Bronchial epithelial cell (primary cell): ENCODE measurements at regions not wholly inside any gene's neighbourhood (a gene's known extent, or its start where the extent isn't known, plus 50 kb on each side); places are given as distances from the start of the nearest gene placed in this dataset.
A peak's percentile ranks its signal among the peaks of the same experiment; 100 is the strongest.

Experiments
- DNase-seq: peaks from one replicate; pipeline ENCODE4 v3.0.0-alpha.2; 2010; ENCODE audit warnings: low read depth
- FAIRE-seq: peaks from 2 replicates; lab custom pipeline; 2011; peaks lifted over from hg19 to GRCh38; lab: Jason Lieb, UNC
- H3K27me3 ChIP-seq: 2 replicates; pipeline ENCODE4 v1.5.1; 2011; ENCODE audit warnings: low read length; ENCODE audit not compliant: control insufficient read depth, insufficient read depth
- H3K36me3 ChIP-seq: 2 replicates; pipeline ENCODE4 v1.5.1; 2011; ENCODE audit warnings: low read length; ENCODE audit not compliant: control insufficient read depth, insufficient read depth
- H3K4me3 ChIP-seq: 2 replicates; pipeline ENCODE4 v1.5.1; 2011; ENCODE audit warnings: mild to moderate bottlenecking, low read depth, low read length, control low read depth
- TF ChIP-seq, protein P1 (sequence below): IDR thresholded peaks from 2 replicates; pipeline ENCODE4 v1.5.1; 2011; ENCODE audit warnings: mild to moderate bottlenecking, moderate library complexity, low read length, control low read depth, inconsistent platforms; ENCODE audit not compliant: insufficient read depth, severe bottlenecking

DNA sequence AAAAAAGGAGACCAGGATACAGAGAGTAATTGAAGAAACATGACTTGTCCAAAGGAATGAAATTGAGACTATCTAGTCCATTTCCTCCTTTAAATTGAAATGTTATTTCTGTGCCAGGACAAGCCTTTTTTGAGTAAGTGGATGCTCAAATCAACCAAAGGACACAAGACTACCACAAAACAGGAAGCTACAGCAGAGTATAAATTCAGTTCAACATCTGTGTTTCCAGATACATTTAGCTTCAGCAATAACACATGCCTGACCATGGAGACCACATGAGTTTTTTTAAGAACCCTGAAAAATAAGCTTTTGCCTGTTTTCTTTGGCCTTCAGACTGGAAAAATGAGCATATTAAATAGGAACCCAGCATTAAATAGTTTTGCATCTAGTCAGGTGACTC is 707.5 kb downstream of the ZWINT start:
- H3K36me3 ChIP-seq, result no peaks in the 10 kb centered on the region
- H3K27me3 ChIP-seq, result no peaks in the 10 kb centered on the region
- no peak for DNase-seq
- TF ChIP-seq, protein P1, sequence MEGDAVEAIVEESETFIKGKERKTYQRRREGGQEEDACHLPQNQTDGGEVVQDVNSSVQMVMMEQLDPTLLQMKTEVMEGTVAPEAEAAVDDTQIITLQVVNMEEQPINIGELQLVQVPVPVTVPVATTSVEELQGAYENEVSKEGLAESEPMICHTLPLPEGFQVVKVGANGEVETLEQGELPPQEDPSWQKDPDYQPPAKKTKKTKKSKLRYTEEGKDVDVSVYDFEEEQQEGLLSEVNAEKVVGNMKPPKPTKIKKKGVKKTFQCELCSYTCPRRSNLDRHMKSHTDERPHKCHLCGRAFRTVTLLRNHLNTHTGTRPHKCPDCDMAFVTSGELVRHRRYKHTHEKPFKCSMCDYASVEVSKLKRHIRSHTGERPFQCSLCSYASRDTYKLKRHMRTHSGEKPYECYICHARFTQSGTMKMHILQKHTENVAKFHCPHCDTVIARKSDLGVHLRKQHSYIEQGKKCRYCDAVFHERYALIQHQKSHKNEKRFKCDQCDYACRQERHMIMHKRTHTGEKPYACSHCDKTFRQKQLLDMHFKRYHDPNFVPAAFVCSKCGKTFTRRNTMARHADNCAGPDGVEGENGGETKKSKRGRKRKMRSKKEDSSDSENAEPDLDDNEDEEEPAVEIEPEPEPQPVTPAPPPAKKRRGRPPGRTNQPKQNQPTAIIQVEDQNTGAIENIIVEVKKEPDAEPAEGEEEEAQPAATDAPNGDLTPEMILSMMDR, result no peak
- no peak overlapping the region for H3K4me3 ChIP-seq
- no peak for FAIRE-seq

DNA sequence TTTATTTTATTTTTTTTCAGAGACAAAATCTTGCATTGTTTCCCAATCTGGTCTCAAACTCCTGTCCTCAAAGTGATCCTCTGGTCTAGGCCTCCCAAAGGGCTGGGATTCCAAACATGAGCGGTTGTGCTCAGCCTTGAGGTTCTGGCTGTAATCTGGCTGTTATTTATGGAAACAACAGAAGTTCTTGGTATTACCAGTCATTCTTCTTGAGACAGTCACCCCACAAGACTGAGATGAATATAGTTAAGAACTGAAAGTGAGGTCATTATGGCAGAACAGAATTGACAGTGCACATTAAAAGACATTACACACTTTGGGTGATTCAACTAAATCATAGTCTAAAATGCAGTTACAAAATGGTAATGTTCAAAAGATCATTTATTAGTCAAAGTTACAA is 719.5 kb downstream of the ZWINT start:
- no peak for FAIRE-seq
- Histone ChIP-seq H3K36me3 (no peaks in the 10 kb centered on the region), H3K4me3 (no peak overlapping the region), H3K27me3 (no peaks in the 10 kb centered on the region)
- TF ChIP-seq, protein P1, result no peak
- DNase-seq, result no peak

DNA sequence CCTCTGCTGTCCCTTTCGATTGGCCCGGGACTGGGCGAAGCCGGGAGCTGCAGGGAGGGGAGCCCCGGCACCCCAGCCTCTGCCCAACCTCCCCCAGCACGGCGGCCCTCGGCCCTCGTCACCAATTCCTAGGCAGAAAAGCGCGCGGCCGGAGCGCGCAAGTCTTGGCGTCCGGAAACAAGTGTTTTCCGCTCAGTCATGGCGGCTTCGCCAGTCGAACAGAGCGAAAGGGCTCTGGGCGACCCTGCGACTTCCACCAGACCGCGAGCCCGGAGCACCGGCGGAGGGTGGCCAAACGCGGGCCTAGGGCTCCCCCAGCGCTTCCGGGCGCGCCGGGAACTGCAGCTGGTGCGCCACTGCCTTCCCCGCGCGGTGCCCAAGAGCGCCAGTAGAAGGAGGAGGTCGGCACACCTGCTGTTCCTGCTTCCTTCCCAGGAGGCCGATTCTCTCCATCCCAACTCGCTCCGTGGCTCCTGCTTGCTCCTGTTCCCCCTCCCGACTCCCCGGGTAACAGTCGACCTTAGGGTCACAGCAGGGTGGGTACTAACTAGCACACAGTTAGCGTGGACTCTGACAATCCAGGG is 729.9 kb downstream of the ZWINT start:
- TF ChIP-seq, protein P1, result peak; percentile 86
- no peaks in the 10 kb centered on the region for H3K36me3 ChIP-seq
- FAIRE-seq (no peak), DNase-seq (peak; percentile 8)
- H3K4me3 ChIP-seq, result peak overlapping the region; percentile 33
- H3K27me3 ChIP-seq, result peaks cover 15% of the 10 kb centered on the region

DNA sequence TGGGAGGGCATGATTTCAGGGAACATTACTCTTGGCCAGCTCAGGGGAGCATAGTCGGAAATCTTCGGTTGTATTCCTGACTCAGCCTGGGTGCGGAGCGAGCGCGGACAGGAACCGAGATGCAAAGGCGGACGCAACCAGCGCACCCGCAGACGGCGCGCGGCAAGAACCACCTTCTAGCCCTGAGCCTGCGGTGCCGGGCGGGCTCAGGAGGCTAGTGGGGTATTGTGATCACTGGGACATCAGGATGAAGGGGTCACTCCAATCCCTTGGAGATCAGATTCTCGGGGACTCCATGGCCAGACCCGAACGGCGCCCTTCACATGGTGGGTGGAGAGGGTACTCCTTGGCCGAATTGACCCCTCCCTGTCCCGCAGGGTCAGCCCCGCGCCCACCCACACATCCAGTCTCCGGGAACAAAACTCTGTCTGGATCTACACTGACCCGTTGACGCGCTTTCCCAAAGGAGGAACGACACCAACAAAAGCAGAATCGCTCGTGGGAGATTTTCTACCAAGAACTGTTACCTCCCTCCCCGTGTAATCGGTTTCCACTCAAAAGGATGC is 730.5 kb downstream of the ZWINT start:
- Histone ChIP-seq H3K36me3 (no peaks in the 10 kb centered on the region), H3K27me3 (peaks cover 15% of the 10 kb centered on the region), H3K4me3 (peak overlapping the region; percentile 33)
- TF ChIP-seq, protein P1, result no peak
- FAIRE-seq (no peak), DNase-seq (peak; percentile 3)

DNA sequence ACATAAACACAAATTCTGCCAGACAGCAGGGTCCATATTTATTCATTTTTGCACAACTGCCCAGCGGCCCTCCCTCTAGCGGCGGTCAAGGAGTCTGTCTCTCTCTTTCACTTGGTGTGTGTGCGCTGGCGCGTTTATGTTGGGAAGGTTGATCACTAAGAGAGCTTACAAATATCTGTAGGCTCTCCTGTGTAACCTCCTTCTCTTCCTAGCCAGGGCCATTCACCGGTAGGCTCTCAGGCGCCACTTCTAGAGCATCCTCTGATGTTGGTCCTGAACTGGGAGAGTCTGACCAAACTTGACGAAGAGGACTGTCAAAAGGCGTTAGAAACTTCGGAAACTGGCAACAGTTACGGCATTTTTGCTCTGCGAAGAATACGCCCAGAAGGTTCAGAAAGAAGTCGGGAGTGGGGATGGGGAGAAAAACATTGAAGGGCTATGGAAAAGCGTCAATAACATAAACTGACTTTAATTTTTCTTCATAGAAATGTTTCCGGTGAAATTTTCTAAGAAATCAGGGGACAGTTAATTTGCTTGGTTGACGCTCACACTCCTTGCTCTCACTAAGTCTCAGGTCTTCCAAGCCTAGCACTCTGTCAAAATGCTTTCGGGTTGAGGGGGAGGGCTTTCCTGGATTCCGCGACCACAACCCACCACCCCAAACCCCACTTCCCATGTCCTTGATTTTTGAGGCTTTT is 731.1 kb downstream of the ZWINT start:
- no peaks in the 10 kb centered on the region for H3K36me3 ChIP-seq
- no peak overlapping the region for H3K4me3 ChIP-seq
- TF ChIP-seq, protein P1, result peak; percentile 53
- H3K27me3 ChIP-seq, result peaks cover 15% of the 10 kb centered on the region
- no peak for FAIRE-seq
- DNase-seq, result peak; percentile 13
